PC-9 (cell line): ENCODE measurements at regions not wholly inside any gene's neighbourhood (a gene's known extent, or its start where the extent isn't known, plus 50 kb on each side); places are given as distances from the start of the nearest gene placed in this dataset.

ENCODE experiments used
- BruUV-seq: library from RNA; stranded (reverse); fragments of 400-500 nt; replicated peaks from 2 replicates; lab custom pipeline; 2021; lab: Mats Ljungman, UMichigan
- CTCF ChIA-PET: fragments of 300-600 bp; sonication (Branson Sonifier 250); formaldehyde crosslinking; loops from one replicate; lab custom pipeline; 2022; ENCODE audit warnings: antibody characterized with exemption; lab: Charles Lee
- POLR2A ChIA-PET: fragments of 300-600 bp; sonication (Branson Sonifier 250); formaldehyde crosslinking; loops from one replicate; lab custom pipeline; 2022; ENCODE audit warnings: antibody characterized with exemption; ENCODE audit not compliant: unreplicated experiment; lab: Charles Lee
- DNase-seq, 2 experiments: peaks; one replicate each; pipeline versions ENCODE4 v3.0.0 to v3.0.0-alpha.2; 2015 to 2022; ENCODE audit warnings: mixed read lengths in 1 of 2
- H2AFZ ChIP-seq: fragments of 200-600 bp; sonication (generic); 2 replicates; pipeline ENCODE4 v1.8.1; 2017; ENCODE audit warnings: antibody characterized with exemption
- H3F3A ChIP-seq: fragments of 200-600 bp; sonication (generic); 2 replicates; pipeline ENCODE4 v1.8.1; 2017; ENCODE audit warnings: antibody characterized with exemption, mild to moderate bottlenecking, low read depth; ENCODE audit not compliant: insufficient read depth
- H3K27ac ChIP-seq: fragments of 200-600 bp; sonication (generic); 2 replicates; pipeline ENCODE4 v1.6.1; 2016; ENCODE audit warnings: mixed run types
- H3K27me3 ChIP-seq: fragments of 200-600 bp; sonication (generic); 2 replicates; pipeline ENCODE4 v1.6.1; 2016; ENCODE audit warnings: low read depth, mixed run types; ENCODE audit not compliant: insufficient read depth
- H3K36me3 ChIP-seq: fragments of 200-600 bp; sonication (generic); 2 replicates; pipeline ENCODE4 v1.6.1; 2016; ENCODE audit warnings: low read depth, mixed run types
- H3K4me1 ChIP-seq: fragments of 200-600 bp; sonication (generic); replicated peaks from 2 replicates; pipeline ENCODE4 v1.6.1; 2016; ENCODE audit warnings: mixed run types; ENCODE audit not compliant: insufficient read depth
- H3K4me2 ChIP-seq: fragments of 200-600 bp; sonication (generic); 2 replicates; pipeline ENCODE4 v1.6.1; 2017; ENCODE audit warnings: mixed run types
- H3K4me3 ChIP-seq: fragments of 200-600 bp; sonication (generic); 2 replicates; pipeline ENCODE4 v1.6.1; 2016; ENCODE audit warnings: mixed run types
- H3K79me2 ChIP-seq: fragments of 200-600 bp; sonication (generic); 2 replicates; pipeline ENCODE4 v1.6.1; 2017; ENCODE audit warnings: low read depth, mixed run types
- H3K9me2 ChIP-seq: fragments of 200-600 bp; sonication (generic); 2 replicates; pipeline ENCODE4 v1.8.1; 2017; ENCODE audit warnings: mild to moderate bottlenecking; ENCODE audit not compliant: insufficient read depth
- H3K9me3 ChIP-seq: fragments of 200-600 bp; sonication (generic); 2 replicates; pipeline ENCODE4 v1.8.1; 2016; ENCODE audit warnings: low read depth; ENCODE audit not compliant: insufficient read depth
- H4K20me1 ChIP-seq: fragments of 200-600 bp; sonication (generic); 2 replicates; pipeline ENCODE4 v1.8.1; 2017; ENCODE audit not compliant: insufficient read depth
- CTCF ChIP-seq: fragments of 200-600 bp; sonication (generic); conservative IDR thresholded peaks from 2 replicates; pipeline ENCODE4 v1.6.1; 2017; ENCODE audit warnings: mixed run types, antibody characterized with exemption, mild to moderate bottlenecking, moderate library complexity
- EZH2 ChIP-seq: fragments of 200-600 bp; sonication (generic); IDR thresholded peaks from 2 replicates; pipeline ENCODE4 v1.8.0; 2017; ENCODE audit warnings: antibody characterized with exemption, low read depth
- intact Hi-C: fragments of 100-400 bp; cut with micrococcal nuclease; formaldehyde crosslinking; loops from one replicate; pipeline ENCODE4 v1.10.0; 2022; ENCODE audit not compliant: unreplicated experiment

- Histone ChIP-seq H3K4me3 (no peak overlapping the region), H3K4me1 (no peaks in the 10 kb centered on the region), H2AFZ (no peak overlapping the region), H3K4me2 (no peak overlapping the region), H3F3A (no peaks in the 10 kb centered on the region), H3K9me2 (no peaks in the 10 kb centered on the region), H3K9me3 (no peaks in the 10 kb centered on the region), H3K27me3 (0 out of 2 replicates have a peak, but pooled peaks cover 6% of the 10 kb centered on the region), H3K27ac (no peak overlapping the region), H4K20me1 (no peaks in the 10 kb centered on the region), H3K79me2 (no peaks in the 10 kb centered on the region), H3K36me3 (no peaks in the 10 kb centered on the region)
- BruUV-seq: no TSS peak
- ChIA-PET POLR2A (no interaction called here), CTCF (no interaction called here)
- DNase-seq: no peak
- intact Hi-C loops: no loop called here
- TF ChIP-seq EZH2: no peak
- TF ChIP-seq CTCF: no peak
Observed at GRCh38 chr2:109067631-109068125, 61.3 kb upstream of the SH3RF3 start.

- POLR2A ChIA-PET: no interaction called here
- BruUV-seq: no TSS peak
- DNase-seq: no peak
- 0 out of 2 replicates have a peak, but pooled peaks cover 6% of the 10 kb centered on the region for H3K27me3 ChIP-seq
- no peaks in the 10 kb centered on the region for H3K4me1 ChIP-seq
- H3K4me3 ChIP-seq: no peak overlapping the region
- CTCF ChIA-PET: no interaction called here
- no peak overlapping the region for H3K4me2 ChIP-seq
- intact Hi-C loops: no loop called here
- H3K36me3 ChIP-seq: no peaks in the 10 kb centered on the region
- H2AFZ ChIP-seq: no peak overlapping the region
- H3K27ac ChIP-seq: no peak overlapping the region
- H4K20me1 ChIP-seq: no peaks in the 10 kb centered on the region
- no peak for TF ChIP-seq EZH2
- no peaks in the 10 kb centered on the region for H3F3A ChIP-seq
- H3K79me2 ChIP-seq: no peaks in the 10 kb centered on the region
- H3K9me2 ChIP-seq: no peaks in the 10 kb centered on the region
- no peaks in the 10 kb centered on the region for H3K9me3 ChIP-seq
Observed at GRCh38 chr2:109066917-109067597, 61.9 kb upstream of the SH3RF3 start.

GRCh38 chr2:109066501-109066900 is 62.5 kb upstream of the SH3RF3 start:
- Histone ChIP-seq H3K27ac (no peak overlapping the region), H3K4me3 (no peak overlapping the region), H3F3A (no peaks in the 10 kb centered on the region), H3K4me2 (no peak overlapping the region), H3K27me3 (0 out of 2 replicates have a peak, but pooled peaks cover 6% of the 10 kb centered on the region), H3K9me2 (no peaks in the 10 kb centered on the region), H3K79me2 (no peaks in the 10 kb centered on the region), H3K36me3 (no peaks in the 10 kb centered on the region), H2AFZ (no peak overlapping the region), H4K20me1 (no peaks in the 10 kb centered on the region), H3K9me3 (no peaks in the 10 kb centered on the region), H3K4me1 (no peaks in the 10 kb centered on the region)
- POLR2A ChIA-PET: no interaction called here
- no peak for DNase-seq
- CTCF ChIA-PET: no interaction called here
- no peak for TF ChIP-seq EZH2
- no peak for TF ChIP-seq CTCF
- BruUV-seq: no TSS peak
- intact Hi-C loops: no loop called here

- no peak overlapping the region for H2AFZ ChIP-seq
- intact Hi-C loops: no loop called here
- no peaks in the 10 kb centered on the region for H3K36me3 ChIP-seq
- ChIA-PET POLR2A (no interaction called here), CTCF (no interaction called here)
- 0 out of 2 replicates have a peak, but pooled peaks cover 8% of the 10 kb centered on the region for H3K27me3 ChIP-seq
- no peaks in the 10 kb centered on the region for H4K20me1 ChIP-seq
- no peak overlapping the region for H3K27ac ChIP-seq
- H3K4me3 ChIP-seq: no peak overlapping the region
- no TSS peak for BruUV-seq
- H3K9me2 ChIP-seq: no peaks in the 10 kb centered on the region
- no peaks in the 10 kb centered on the region for H3K9me3 ChIP-seq
- H3F3A ChIP-seq: no peaks in the 10 kb centered on the region
- TF ChIP-seq CTCF (no peak), EZH2 (no peak)
- H3K4me1 ChIP-seq: no peaks in the 10 kb centered on the region
- no peak overlapping the region for H3K4me2 ChIP-seq
- no peak for DNase-seq
- H3K79me2 ChIP-seq: no peaks in the 10 kb centered on the region
Observed at GRCh38 chr2:109065391-109065734, 63.6 kb upstream of the SH3RF3 start.
